ENCODE measurements at regions not wholly inside any gene's neighbourhood (a gene's known extent, or its start where the extent isn't known, plus 50 kb on each side); places are given as distances from the start of the nearest gene placed in this dataset.

DNA sequence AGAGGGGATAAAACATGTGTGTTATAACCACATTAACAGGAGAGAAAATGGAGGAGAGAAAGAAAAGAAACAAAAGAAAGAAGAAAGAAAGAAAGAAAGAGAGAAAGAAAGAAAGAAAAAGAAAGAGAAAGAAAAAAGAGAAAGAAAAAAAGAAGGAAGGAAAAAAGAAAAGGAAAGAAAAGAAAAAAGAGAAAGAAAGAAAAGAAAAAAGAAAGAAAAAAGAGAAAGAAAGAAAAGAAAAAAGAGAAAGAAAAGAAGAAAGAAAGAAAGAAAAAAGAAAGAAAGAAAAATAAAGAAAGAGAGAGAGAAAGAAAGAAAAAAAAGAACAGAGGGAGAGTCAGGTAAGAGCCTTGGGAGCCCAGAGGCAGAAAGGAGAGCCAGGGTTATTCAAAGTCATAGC is 446.6 kb upstream of the ASIC2 start:
- Histone ChIP-seq H3K4me1 (ENCODE audit: insufficient read depth, low read length) (peaks cover under 1% of the 10 kb centered on the region), H3K9me3 (ENCODE audit: low read length) (0 out of 2 replicates have a peak, but pooled peaks cover 8% of the 10 kb centered on the region), H3K4me3 (replicated peaks in 1 of 3; ENCODE audit: insufficient read depth in 1 of 3, low read depth in 2 of 3, low read length in 3 of 3) (no peak overlapping the region), H3K36me3 (replicated peaks in 1 of 2; ENCODE audit: control insufficient read depth in 1 of 2, insufficient read depth in 2 of 2, low read length in 2 of 2) (no peaks in the 10 kb centered on the region), H3K27ac (ENCODE audit: extremely low read length, insufficient read depth, low read length) (no peak overlapping the region), H2AFZ (ENCODE audit: low read length) (no peak overlapping the region), H3K27me3 (ENCODE audit: control insufficient read depth in 1 of 2, insufficient read depth in 2 of 2, low read length in 2 of 2) (no peaks in the 10 kb centered on the region), H4K20me1 (ENCODE audit: insufficient read depth, low read length) (no peaks in the 10 kb centered on the region), H3K79me2 (ENCODE audit: insufficient read depth, low read length) (no peaks in the 10 kb centered on the region), H3K9ac (ENCODE audit: insufficient read depth, low read depth, low read length) (no peak overlapping the region), H3K4me2 (ENCODE audit: low read depth, low read length) (no peak overlapping the region)
- DNase-seq (ENCODE audit: low spot score) (no peak), FAIRE-seq (no peak), ATAC-seq (no peak)
- in situ Hi-C loops (cut with HindIII; ENCODE audit: extremely low pct_ligation_motif_present, low pct_unique_long_range_greater_than_20kb), result loop anchor here (10.0 kb wide), 1 partner anchor 215 kb away; no protein-coding TSS in a partner anchor
- intact Hi-C loops (cut with micrococcal nuclease; ENCODE audit: unreplicated experiment), result no loop called here
- ChIA-PET CTCF (ENCODE audit: low intra/inter-chr PET ratio, low total read pairs) (no interaction called here), POLR2A (no interaction called here)
- no TSS peak for BruUV-seq (replicated peaks)
- TF ChIP-seq TBL1XR1 (IDR thresholded peaks at IDR 0.05; ENCODE audit: borderline replicate concordance, low read length, partially characterized antibody) (no peak), KAT8 (CRISPR knock-in tag; IDR thresholded peaks at IDR 0.05) (no peak), ZNF33B (CRISPR knock-in tag; IDR thresholded peaks at IDR 0.05) (no peak), POLR2A (IDR thresholded peaks at IDR 0.05; ENCODE audit: insufficient read depth in 1 of 2, low read depth in 2 of 2, low read length in 2 of 2) (no peak), ZNF260 (CRISPR knock-in tag; IDR thresholded peaks at IDR 0.05; ENCODE audit: borderline replicate concordance, low read depth) (no peak), U2AF1 (optimal IDR thresholded peaks at IDR 0.05; ENCODE audit: low read depth, low read length) (no peak), DNMT3B (CRISPR knock-in tag; conservative IDR thresholded peaks at IDR 0.05) (no peak), SNRNP70 (IDR thresholded peaks at IDR 0.05; ENCODE audit: low read depth, low read length) (no peak), NFE2L2 (IDR thresholded peaks at IDR 0.05; ENCODE audit: low read length) (no peak), SCMH1 (CRISPR knock-in tag; IDR thresholded peaks at IDR 0.05; ENCODE audit: borderline replicate concordance) (no peak), ZNF879 (CRISPR knock-in tag; IDR thresholded peaks at IDR 0.05) (no peak)
- TF ChIP-seq, protein P1, sequence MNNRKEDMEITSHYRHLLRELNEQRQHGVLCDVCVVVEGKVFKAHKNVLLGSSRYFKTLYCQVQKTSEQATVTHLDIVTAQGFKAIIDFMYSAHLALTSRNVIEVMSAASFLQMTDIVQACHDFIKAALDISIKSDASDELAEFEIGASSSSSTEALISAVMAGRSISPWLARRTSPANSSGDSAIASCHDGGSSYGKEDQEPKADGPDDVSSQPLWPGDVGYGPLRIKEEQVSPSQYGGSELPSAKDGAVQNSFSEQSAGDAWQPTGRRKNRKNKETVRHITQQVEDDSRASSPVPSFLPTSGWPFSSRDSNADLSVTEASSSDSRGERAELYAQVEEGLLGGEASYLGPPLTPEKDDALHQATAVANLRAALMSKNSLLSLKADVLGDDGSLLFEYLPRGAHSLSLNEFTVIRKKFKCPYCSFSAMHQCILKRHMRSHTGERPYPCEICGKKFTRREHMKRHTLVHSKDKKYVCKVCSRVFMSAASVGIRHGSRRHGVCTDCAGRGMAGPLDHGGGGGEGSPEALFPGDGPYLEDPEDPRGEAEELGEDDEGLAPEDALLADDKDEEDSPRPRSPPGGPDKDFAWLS (CRISPR knock-in tag; IDR thresholded peaks at IDR 0.05; ENCODE audit: borderline replicate concordance), result no peak
- TF ChIP-seq, protein P2, sequence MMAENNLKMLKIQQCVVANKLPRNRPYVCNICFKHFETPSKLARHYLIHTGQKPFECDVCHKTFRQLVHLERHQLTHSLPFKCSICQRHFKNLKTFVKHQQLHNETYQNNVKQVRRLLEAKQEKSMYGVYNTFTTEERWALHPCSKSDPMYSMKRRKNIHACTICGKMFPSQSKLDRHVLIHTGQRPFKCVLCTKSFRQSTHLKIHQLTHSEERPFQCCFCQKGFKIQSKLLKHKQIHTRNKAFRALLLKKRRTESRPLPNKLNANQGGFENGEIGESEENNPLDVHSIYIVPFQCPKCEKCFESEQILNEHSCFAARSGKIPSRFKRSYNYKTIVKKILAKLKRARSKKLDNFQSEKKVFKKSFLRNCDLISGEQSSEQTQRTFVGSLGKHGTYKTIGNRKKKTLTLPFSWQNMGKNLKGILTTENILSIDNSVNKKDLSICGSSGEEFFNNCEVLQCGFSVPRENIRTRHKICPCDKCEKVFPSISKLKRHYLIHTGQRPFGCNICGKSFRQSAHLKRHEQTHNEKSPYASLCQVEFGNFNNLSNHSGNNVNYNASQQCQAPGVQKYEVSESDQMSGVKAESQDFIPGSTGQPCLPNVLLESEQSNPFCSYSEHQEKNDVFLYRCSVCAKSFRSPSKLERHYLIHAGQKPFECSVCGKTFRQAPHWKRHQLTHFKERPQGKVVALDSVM (CRISPR knock-in tag; IDR thresholded peaks at IDR 0.05), result no peak
- TF ChIP-seq, protein P3, sequence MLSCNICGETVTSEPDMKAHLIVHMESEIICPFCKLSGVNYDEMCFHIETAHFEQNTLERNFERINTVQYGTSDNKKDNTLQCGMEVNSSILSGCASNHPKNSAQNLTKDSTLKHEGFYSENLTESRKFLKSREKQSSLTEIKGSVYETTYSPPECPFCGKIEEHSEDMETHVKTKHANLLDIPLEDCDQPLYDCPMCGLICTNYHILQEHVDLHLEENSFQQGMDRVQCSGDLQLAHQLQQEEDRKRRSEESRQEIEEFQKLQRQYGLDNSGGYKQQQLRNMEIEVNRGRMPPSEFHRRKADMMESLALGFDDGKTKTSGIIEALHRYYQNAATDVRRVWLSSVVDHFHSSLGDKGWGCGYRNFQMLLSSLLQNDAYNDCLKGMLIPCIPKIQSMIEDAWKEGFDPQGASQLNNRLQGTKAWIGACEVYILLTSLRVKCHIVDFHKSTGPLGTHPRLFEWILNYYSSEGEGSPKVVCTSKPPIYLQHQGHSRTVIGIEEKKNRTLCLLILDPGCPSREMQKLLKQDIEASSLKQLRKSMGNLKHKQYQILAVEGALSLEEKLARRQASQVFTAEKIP (CRISPR knock-in tag; IDR thresholded peaks at IDR 0.05; ENCODE audit: borderline replicate concordance), result no peak

All from HepG2 (cell line).